K562 (cell line): ENCODE measurements at regions not wholly inside any gene's neighbourhood (a gene's known extent, or its start where the extent isn't known, plus 50 kb on each side); places are given as distances from the start of the nearest gene placed in this dataset.

Experiments used
- ATAC-seq: fragments of 200-7000 bp; cut with Tn5 transposase; 3 replicates; pipeline ENCODE4 v1.9.1; 2020; ENCODE audit warnings: moderate library complexity
- BruUV-seq: library from RNA; stranded (reverse); fragments of 400-500 nt; replicated peaks from 2 replicates; lab custom pipeline; 2021; lab: Mats Ljungman, UMichigan
- CTCF ChIA-PET: fragments of 300-600 bp; formaldehyde crosslinking; extraction: SDS; loops from one replicate; lab custom pipeline; 2021; ENCODE audit warnings: low intra/inter-chr PET ratio; lab: Yijun Ruan, JAX
- POLR2A ChIA-PET: fragments of 300-600, 350-650 bp; sonication (Branson Sonifier 250); formaldehyde crosslinking; extraction: SDS; loops from one replicate; lab custom pipeline; 2021; ENCODE audit warnings: antibody characterized with exemption, inconsistent platforms; lab: Yijun Ruan, JAX
- DNase-seq, 4 experiments: peaks; one replicate each; pipeline versions ENCODE4 v3.0.0 to v3.0.0-alpha.2; 2011 to 2018; ENCODE audit warnings: low spot score in 3 of 4, mixed read lengths in 3 of 4; ENCODE audit errors: extremely low read depth in 1 of 4
- FAIRE-seq: peaks from 2 replicates; lab custom pipeline; 2011; peaks lifted over from hg19 to GRCh38; lab: Jason Lieb, UNC
- H2AFZ ChIP-seq: 2 replicates; pipeline ENCODE4 v1.6.0; 2011; ENCODE audit warnings: low read depth, low read length, control low read depth, inconsistent platforms
- H3K27ac ChIP-seq: fragments of 200-600 bp; 3 replicates; pipeline ENCODE4 v1.8.0; 2011; ENCODE audit warnings: low read depth, mild to moderate bottlenecking, control low read depth, inconsistent platforms, low read length, moderate library complexity, mixed read lengths; ENCODE audit errors: extremely low read depth
- H3K27me3 ChIP-seq, 2 experiments: fragments of 300-600 bp in 1 of 2; 2 replicates in 1 of 2; 3 replicates in 1 of 2; pipeline versions ENCODE4 v1.6.0 to v1.8.0; 2011; ENCODE audit warnings: inconsistent platforms in 2 of 2, low read length in 2 of 2, mild to moderate bottlenecking in 1 of 2, mixed read lengths in 1 of 2, moderate library complexity in 1 of 2; ENCODE audit not compliant: control insufficient read depth in 2 of 2, insufficient read depth in 2 of 2
- H3K36me3 ChIP-seq: fragments of 300-600 bp; 3 replicates; pipeline ENCODE4 v1.8.0; 2011; ENCODE audit warnings: mild to moderate bottlenecking, low read length, inconsistent platforms; ENCODE audit not compliant: control insufficient read depth, insufficient read depth
- H3K4me1 ChIP-seq, 2 experiments: fragments of 200-600 bp in 1 of 2; replicated peaks in 1 of 2; 2 replicates in 1 of 2; 3 replicates in 1 of 2; pipeline versions ENCODE4 v1.5.1 to v1.8.0; 2011; ENCODE audit warnings: inconsistent platforms in 2 of 2, low read length in 2 of 2, mild to moderate bottlenecking in 1 of 2, mixed read lengths in 1 of 2, moderate library complexity in 1 of 2; ENCODE audit not compliant: control insufficient read depth in 2 of 2, insufficient read depth in 2 of 2
- H3K4me2 ChIP-seq: 2 replicates; pipeline ENCODE4 v1.6.1; 2011; ENCODE audit warnings: low read length, control low read depth, inconsistent platforms, mixed read lengths; ENCODE audit not compliant: insufficient read depth
- H3K4me3 ChIP-seq: fragments of 200-600 bp; sonication (generic), shearing (Covaris generic); 2 replicates; pipeline ENCODE4 v1.5.1; 2016; ENCODE audit warnings: control low read depth, inconsistent platforms
- H3K79me2 ChIP-seq: fragments of 200-600 bp; 3 replicates; pipeline ENCODE4 v1.8.0; 2011; ENCODE audit warnings: low read length, inconsistent platforms; ENCODE audit not compliant: control insufficient read depth, insufficient read depth
- H3K9ac ChIP-seq, 2 experiments: 2 replicates each; pipeline versions ENCODE4 v1.6.0 to v1.6.1; 2011; ENCODE audit warnings: low read depth in 2 of 2, low read length in 2 of 2, control low read depth in 1 of 2, inconsistent platforms in 1 of 2, mild to moderate bottlenecking in 1 of 2, mixed read lengths in 1 of 2; ENCODE audit not compliant: insufficient read depth in 1 of 2
- H3K9me1 ChIP-seq: one replicate; pipeline ENCODE4 v1.6.0; 2011; ENCODE audit warnings: inconsistent platforms, mild to moderate bottlenecking, low read length, moderate library complexity; ENCODE audit not compliant: control insufficient read depth, insufficient read depth
- H3K9me3 ChIP-seq: replicated peaks from 2 replicates; pipeline ENCODE4 v1.5.1; 2011; ENCODE audit warnings: low read depth, low read length, inconsistent platforms; ENCODE audit not compliant: control insufficient read depth, insufficient read depth
- H4K20me1 ChIP-seq: replicated peaks from 2 replicates; pipeline ENCODE4 v1.6.1; 2011; ENCODE audit warnings: low read length, inconsistent platforms, mixed read lengths; ENCODE audit not compliant: control insufficient read depth, insufficient read depth
- ELF1 ChIP-seq: fragments of 200-800 bp; sonication (Bioruptor generic); IDR thresholded peaks from 2 replicates; pipeline ENCODE4 v1.6.1; 2016; ENCODE audit warnings: missing genetic modification characterization, missing compliant biosample characterization
- ZNF274 ChIP-seq: IDR thresholded peaks from 2 replicates; pipeline ENCODE4 v1.6.1; 2011; ENCODE audit warnings: low read depth, mild to moderate bottlenecking, low read length, moderate library complexity, borderline replicate concordance
- WGBS: fragments of 100-300 bp; shearing (Covaris generic); methylation state at CpG from one replicate; pipeline ENCODE4 v1.1.6; 2016; ENCODE audit warnings: low coverage, mixed read lengths; ENCODE audit not compliant: insufficient coverage; ENCODE audit errors: missing lambda C conversion rate; 5-methylcytosine and 5-hydroxymethylcytosine counted together
- in situ Hi-C: fragments of 300-500 bp; cut with MboI; formaldehyde crosslinking; loops from 4 replicates; pipeline ENCODE4 v1.15.0; 2018; ENCODE audit warnings: inconsistent platforms, mixed read lengths
- intact Hi-C: fragments of 100-400 bp; cut with micrococcal nuclease; formaldehyde crosslinking; loops from 2 replicates; pipeline ENCODE4 v1.14.2; 2022
- TF ChIP-seq, protein P1 (sequence below): sonication (generic); IDR thresholded peaks from 2 replicates; pipeline ENCODE4 v1.6.1; 2016
- TF ChIP-seq, protein P2 (sequence below): sonication (generic); formaldehyde crosslinking; IDR thresholded peaks from 2 replicates; pipeline ENCODE4 v1.8.0; 2022; ENCODE audit warnings: mild to moderate bottlenecking, missing genetic modification reagents
- TF ChIP-seq, protein P3 (sequence below): IDR thresholded peaks from 2 replicates; pipeline ENCODE4 v1.6.1; 2014; ENCODE audit warnings: antibody characterized with exemption

DNA sequence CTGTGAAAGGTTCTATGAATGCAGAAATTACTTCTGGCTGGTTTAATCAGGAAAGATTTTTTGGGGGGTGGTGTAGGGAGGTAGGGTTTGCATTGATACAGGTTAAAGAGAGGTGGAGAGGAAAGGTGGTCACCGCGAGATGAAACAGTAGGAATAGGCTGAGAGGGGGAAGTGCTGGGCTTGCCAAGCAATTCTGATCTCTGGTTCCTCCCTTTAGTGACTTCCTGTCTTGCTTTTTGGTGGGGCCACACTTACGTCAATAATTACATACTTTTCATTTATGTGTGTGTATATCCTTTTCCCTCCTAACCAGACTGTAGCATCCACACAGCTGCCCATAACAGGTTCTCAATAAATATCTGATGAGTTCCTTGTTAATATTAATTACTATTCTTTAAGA lies 120.0 kb downstream of the CTNND1 start:
- Histone ChIP-seq H3K4me2 (no peak overlapping the region), H3K27ac (no peak overlapping the region), H3K9ac (no peak overlapping the region), H3K9me3 (no peaks in the 10 kb centered on the region), H3K36me3 (no peaks in the 10 kb centered on the region), H3K79me2 (no peaks in the 10 kb centered on the region), H3K4me1 (no peaks in the 10 kb centered on the region), H4K20me1 (no peaks in the 10 kb centered on the region), H3K9me1 (no peaks in the 10 kb centered on the region), H3K4me3 (no peak overlapping the region), H3K27me3 (peaks cover 0 to 4% of the 10 kb centered on the region in 2 experiments; a peak in 3 of 5 replicates), H2AFZ (no peak overlapping the region)
- BruUV-seq, result no TSS peak
- ATAC-seq (no peak), FAIRE-seq (no peak), DNase-seq (no peak)
- POLR2A ChIA-PET, result interaction anchor here (1.0 kb wide), 1 partner anchor 33 kb away, joined by 4 read pairs; no protein-coding TSS in a partner anchor
- intact Hi-C loops (loop anchor here (10.0 kb wide), 1 partner anchor 63 kb away; no protein-coding TSS in a partner anchor), in situ Hi-C loops (no loop called here)
- CTCF ChIA-PET, result interaction anchor here (0.6 kb wide), 1 partner anchor 315 kb away, joined by 3 read pairs; no protein-coding TSS in a partner anchor
- TF ChIP-seq ZNF274 (no peak), ELF1 (tag) (no peak)
- TF ChIP-seq, protein P1, sequence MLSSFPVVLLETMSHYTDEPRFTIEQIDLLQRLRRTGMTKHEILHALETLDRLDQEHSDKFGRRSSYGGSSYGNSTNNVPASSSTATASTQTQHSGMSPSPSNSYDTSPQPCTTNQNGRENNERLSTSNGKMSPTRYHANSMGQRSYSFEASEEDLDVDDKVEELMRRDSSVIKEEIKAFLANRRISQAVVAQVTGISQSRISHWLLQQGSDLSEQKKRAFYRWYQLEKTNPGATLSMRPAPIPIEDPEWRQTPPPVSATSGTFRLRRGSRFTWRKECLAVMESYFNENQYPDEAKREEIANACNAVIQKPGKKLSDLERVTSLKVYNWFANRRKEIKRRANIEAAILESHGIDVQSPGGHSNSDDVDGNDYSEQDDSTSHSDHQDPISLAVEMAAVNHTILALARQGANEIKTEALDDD, result no peak
- TF ChIP-seq, protein P2, sequence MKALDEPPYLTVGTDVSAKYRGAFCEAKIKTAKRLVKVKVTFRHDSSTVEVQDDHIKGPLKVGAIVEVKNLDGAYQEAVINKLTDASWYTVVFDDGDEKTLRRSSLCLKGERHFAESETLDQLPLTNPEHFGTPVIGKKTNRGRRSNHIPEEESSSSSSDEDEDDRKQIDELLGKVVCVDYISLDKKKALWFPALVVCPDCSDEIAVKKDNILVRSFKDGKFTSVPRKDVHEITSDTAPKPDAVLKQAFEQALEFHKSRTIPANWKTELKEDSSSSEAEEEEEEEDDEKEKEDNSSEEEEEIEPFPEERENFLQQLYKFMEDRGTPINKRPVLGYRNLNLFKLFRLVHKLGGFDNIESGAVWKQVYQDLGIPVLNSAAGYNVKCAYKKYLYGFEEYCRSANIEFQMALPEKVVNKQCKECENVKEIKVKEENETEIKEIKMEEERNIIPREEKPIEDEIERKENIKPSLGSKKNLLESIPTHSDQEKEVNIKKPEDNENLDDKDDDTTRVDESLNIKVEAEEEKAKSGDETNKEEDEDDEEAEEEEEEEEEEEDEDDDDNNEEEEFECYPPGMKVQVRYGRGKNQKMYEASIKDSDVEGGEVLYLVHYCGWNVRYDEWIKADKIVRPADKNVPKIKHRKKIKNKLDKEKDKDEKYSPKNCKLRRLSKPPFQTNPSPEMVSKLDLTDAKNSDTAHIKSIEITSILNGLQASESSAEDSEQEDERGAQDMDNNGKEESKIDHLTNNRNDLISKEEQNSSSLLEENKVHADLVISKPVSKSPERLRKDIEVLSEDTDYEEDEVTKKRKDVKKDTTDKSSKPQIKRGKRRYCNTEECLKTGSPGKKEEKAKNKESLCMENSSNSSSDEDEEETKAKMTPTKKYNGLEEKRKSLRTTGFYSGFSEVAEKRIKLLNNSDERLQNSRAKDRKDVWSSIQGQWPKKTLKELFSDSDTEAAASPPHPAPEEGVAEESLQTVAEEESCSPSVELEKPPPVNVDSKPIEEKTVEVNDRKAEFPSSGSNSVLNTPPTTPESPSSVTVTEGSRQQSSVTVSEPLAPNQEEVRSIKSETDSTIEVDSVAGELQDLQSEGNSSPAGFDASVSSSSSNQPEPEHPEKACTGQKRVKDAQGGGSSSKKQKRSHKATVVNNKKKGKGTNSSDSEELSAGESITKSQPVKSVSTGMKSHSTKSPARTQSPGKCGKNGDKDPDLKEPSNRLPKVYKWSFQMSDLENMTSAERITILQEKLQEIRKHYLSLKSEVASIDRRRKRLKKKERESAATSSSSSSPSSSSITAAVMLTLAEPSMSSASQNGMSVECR (CRISPR knock-in tag), result no peak
- TF ChIP-seq, protein P3, sequence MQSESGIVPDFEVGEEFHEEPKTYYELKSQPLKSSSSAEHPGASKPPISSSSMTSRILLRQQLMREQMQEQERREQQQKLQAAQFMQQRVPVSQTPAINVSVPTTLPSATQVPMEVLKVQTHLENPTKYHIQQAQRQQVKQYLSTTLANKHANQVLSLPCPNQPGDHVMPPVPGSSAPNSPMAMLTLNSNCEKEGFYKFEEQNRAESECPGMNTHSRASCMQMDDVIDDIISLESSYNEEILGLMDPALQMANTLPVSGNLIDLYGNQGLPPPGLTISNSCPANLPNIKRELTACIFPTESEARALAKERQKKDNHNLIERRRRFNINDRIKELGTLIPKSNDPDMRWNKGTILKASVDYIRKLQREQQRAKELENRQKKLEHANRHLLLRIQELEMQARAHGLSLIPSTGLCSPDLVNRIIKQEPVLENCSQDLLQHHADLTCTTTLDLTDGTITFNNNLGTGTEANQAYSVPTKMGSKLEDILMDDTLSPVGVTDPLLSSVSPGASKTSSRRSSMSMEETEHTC, result no peak
- WGBS, result 0% methylated on average over 3 of the region's 3 CpGs
